OCI-LY3 (cell line): ENCODE measurements at regions not wholly inside any gene's neighbourhood (a gene's known extent, or its start where the extent isn't known, plus 50 kb on each side); places are given as distances from the start of the nearest gene placed in this dataset.

Experiments used
- H2AFZ ChIP-seq: fragments of 200-600, 300-600 bp; shearing (Covaris generic); 2 replicates; pipeline ENCODE4 v1.6.0; 2014; ENCODE audit warnings: antibody characterized with exemption, low read depth, low read length
- H3K27ac ChIP-seq: fragments of 200-600, 300-600 bp; sonication (generic); 2 replicates; pipeline ENCODE4 v1.5.1; 2014; ENCODE audit warnings: mild to moderate bottlenecking, low read length, moderate library complexity, mixed read lengths
- H3K27me3 ChIP-seq: fragments of 200-600, 300-600 bp; sonication (generic); 2 replicates; pipeline ENCODE4 v1.6.1; 2014; ENCODE audit warnings: low read depth, low read length, mixed read lengths
- H3K36me3 ChIP-seq: fragments of 200-600, 300-600 bp; sonication (generic); replicated peaks from 2 replicates; pipeline ENCODE3; 2014; ENCODE audit warnings: low read depth, low read length, mixed read lengths
- H3K4me1 ChIP-seq: fragments of 300-600, 200-600 bp; sonication (generic); 2 replicates; pipeline ENCODE4 v1.6.1; 2014; ENCODE audit warnings: low read length, mixed read lengths
- H3K4me2 ChIP-seq: fragments of 200-600, 300-600 bp; sonication (generic); 2 replicates; pipeline ENCODE4 v1.6.1; 2014; ENCODE audit warnings: low read length, mixed read lengths
- H3K4me3 ChIP-seq: fragments of 300-600, 200-600 bp; sonication (generic); 2 replicates; pipeline ENCODE4 v1.5.1; 2014; ENCODE audit warnings: antibody characterized with exemption, mild to moderate bottlenecking, low read length, moderate library complexity
- H3K79me2 ChIP-seq: fragments of 300-600, 200-600 bp; shearing (Covaris generic); 2 replicates; pipeline ENCODE4 v1.6.1; 2014; ENCODE audit warnings: mild to moderate bottlenecking, low read length, mixed read lengths
- H3K9ac ChIP-seq: fragments of 300-600, 200-600 bp; shearing (Covaris generic); 2 replicates; pipeline ENCODE4 v1.6.0; 2014; ENCODE audit warnings: mild to moderate bottlenecking, low read length, moderate library complexity
- H3K9me3 ChIP-seq: fragments of 200-600, 300-600 bp; shearing (Covaris generic); 2 replicates; pipeline ENCODE4 v1.6.1; 2014; ENCODE audit warnings: low read length, mixed read lengths; ENCODE audit not compliant: insufficient read depth
- H4K20me1 ChIP-seq: fragments of 200-600, 300-600 bp; sonication (generic); 2 replicates; pipeline ENCODE4 v1.6.1; 2016; ENCODE audit warnings: low read length, mixed read lengths; ENCODE audit not compliant: insufficient read depth
- CTCF ChIP-seq: fragments of 200-600, 300-600 bp; sonication (generic); IDR thresholded peaks from 2 replicates; pipeline ENCODE4 v1.5.1; 2014; ENCODE audit warnings: antibody characterized with exemption, low read length, low read depth
- EZH2phosphoT487 ChIP-seq: fragments of 200-600 bp; shearing (Covaris generic); IDR thresholded peaks from 2 replicates; pipeline ENCODE4 v1.6.1; 2018; ENCODE audit warnings: antibody characterized with exemption, mixed run types, low read depth

- Histone ChIP-seq H4K20me1 (no peaks in the 10 kb centered on the region), H3K27ac (no peak overlapping the region), H3K27me3 (no peaks in the 10 kb centered on the region), H3K4me1 (no peaks in the 10 kb centered on the region), H3K4me3 (no peak overlapping the region), H3K36me3 (no peaks in the 10 kb centered on the region), H3K79me2 (no peaks in the 10 kb centered on the region), H3K9me3 (no peaks in the 10 kb centered on the region), H2AFZ (no peak overlapping the region), H3K9ac (no peak overlapping the region), H3K4me2 (no peak overlapping the region)
- no peak for TF ChIP-seq CTCF
- no peak for TF ChIP-seq EZH2phosphoT487
Observed at GRCh38 chr2:228630786-228631185, 449.3 kb upstream of the SPHKAP start.

- Histone ChIP-seq H4K20me1 (no peaks in the 10 kb centered on the region), H3K9me3 (no peaks in the 10 kb centered on the region), H3K27ac (no peak overlapping the region), H3K4me3 (no peak overlapping the region), H3K36me3 (no peaks in the 10 kb centered on the region), H3K79me2 (no peaks in the 10 kb centered on the region), H3K4me1 (no peaks in the 10 kb centered on the region), H3K9ac (no peak overlapping the region), H3K27me3 (no peaks in the 10 kb centered on the region), H3K4me2 (no peak overlapping the region), H2AFZ (no peak overlapping the region)
- TF ChIP-seq EZH2phosphoT487, result no peak
- TF ChIP-seq CTCF, result no peak
Observed at GRCh38 chr2:228629251-228629650, 447.8 kb upstream of the SPHKAP start.

- no peak overlapping the region for H3K4me2 ChIP-seq
- H4K20me1 ChIP-seq, result no peaks in the 10 kb centered on the region
- H3K27me3 ChIP-seq, result no peaks in the 10 kb centered on the region
- H3K9ac ChIP-seq, result no peak overlapping the region
- no peaks in the 10 kb centered on the region for H3K79me2 ChIP-seq
- no peak for TF ChIP-seq CTCF
- TF ChIP-seq EZH2phosphoT487, result no peak
- no peak overlapping the region for H3K4me3 ChIP-seq
- H3K9me3 ChIP-seq, result no peaks in the 10 kb centered on the region
- no peak overlapping the region for H3K27ac ChIP-seq
- H3K36me3 ChIP-seq, result no peaks in the 10 kb centered on the region
- H2AFZ ChIP-seq, result no peak overlapping the region
- H3K4me1 ChIP-seq, result no peaks in the 10 kb centered on the region
Observed at GRCh38 chr2:228628682-228629081, 447.2 kb upstream of the SPHKAP start.

- Histone ChIP-seq H2AFZ (no peak overlapping the region), H3K27ac (no peak overlapping the region), H3K4me2 (no peak overlapping the region), H4K20me1 (no peaks in the 10 kb centered on the region), H3K9me3 (no peaks in the 10 kb centered on the region), H3K9ac (no peak overlapping the region), H3K4me1 (no peaks in the 10 kb centered on the region), H3K27me3 (no peaks in the 10 kb centered on the region), H3K79me2 (no peaks in the 10 kb centered on the region), H3K4me3 (no peak overlapping the region), H3K36me3 (no peaks in the 10 kb centered on the region)
- TF ChIP-seq CTCF (no peak), EZH2phosphoT487 (no peak)
Observed at GRCh38 chr2:228627510-228627909, 446.0 kb upstream of the SPHKAP start.
